SK-N-SH (cell line): ENCODE measurements at regions not wholly inside any gene's neighbourhood (a gene's known extent, or its start where the extent isn't known, plus 50 kb on each side); places are given as distances from the start of the nearest gene placed in this dataset.

Source experiments
- CTCF ChIA-PET: fragments of 300-600, 350-600 bp; formaldehyde crosslinking; extraction: SDS; loops from one replicate; lab custom pipeline; 2021; lab: Yijun Ruan, JAX
- POLR2A ChIA-PET: fragments of 350-600 bp; sonication (Branson Sonifier 250); formaldehyde crosslinking; extraction: SDS; loops from one replicate; lab custom pipeline; 2020; ENCODE audit warnings: antibody characterized with exemption, inconsistent platforms; lab: Yijun Ruan, JAX
- DNase-seq: peaks from one replicate; pipeline ENCODE4 v3.0.0; 2012
- H2AFZ ChIP-seq: fragments of 200-600 bp; sonication (generic); 2 replicates; pipeline ENCODE4 v1.8.1; 2016; ENCODE audit warnings: antibody characterized with exemption, mild to moderate bottlenecking, low read depth
- H3F3A ChIP-seq: fragments of 200-600 bp; sonication (generic); replicated peaks from 2 replicates; pipeline ENCODE3; 2016; ENCODE audit warnings: antibody characterized with exemption, mild to moderate bottlenecking; ENCODE audit not compliant: insufficient read depth
- H3K27ac ChIP-seq, 2 experiments: fragments of 200-500 bp in 1 of 2; fragments of 200-600 bp in 1 of 2; sonication (Bioruptor generic) in 1 of 2; sonication (generic), shearing (Covaris generic) in 1 of 2; 2 replicates each; pipeline versions ENCODE4 v1.5.1 to v1.6.1; 2014 to 2016; ENCODE audit warnings: low read depth in 2 of 2, inconsistent platforms in 1 of 2, low read length in 1 of 2, mild to moderate bottlenecking in 1 of 2, mixed read lengths in 1 of 2
- H3K27me3 ChIP-seq: fragments of 200-600 bp; sonication (generic), shearing (Covaris generic); 2 replicates; pipeline ENCODE4 v1.6.1; 2016; ENCODE audit warnings: mixed run types; ENCODE audit not compliant: insufficient read depth
- H3K36me3 ChIP-seq, 2 experiments: fragments of 200-500 bp in 1 of 2; fragments of 200-600 bp in 1 of 2; sonication (Bioruptor generic) in 1 of 2; sonication (generic) in 1 of 2; replicated peaks in 1 of 2; 2 replicates each; pipeline versions ENCODE3 to v1.5.1; 2014 to 2016; ENCODE audit warnings: low read length in 1 of 2, mild to moderate bottlenecking in 1 of 2; ENCODE audit not compliant: insufficient read depth in 2 of 2, control insufficient read depth in 1 of 2
- H3K4me1 ChIP-seq, 2 experiments: fragments of 200-500 bp in 1 of 2; fragments of 200-600 bp in 1 of 2; sonication (Bioruptor generic) in 1 of 2; sonication (generic), shearing (Covaris generic) in 1 of 2; 2 replicates each; pipeline versions ENCODE4 v1.5.1 to v1.6.1; 2014 to 2016; ENCODE audit warnings: low read depth in 1 of 2, low read length in 1 of 2, mixed run types in 1 of 2; ENCODE audit not compliant: insufficient read depth in 2 of 2, control insufficient read depth in 1 of 2
- H3K4me2 ChIP-seq: fragments of 200-600 bp; sonication (generic), shearing (Covaris generic); 2 replicates; pipeline ENCODE4 v1.6.1; 2017; ENCODE audit warnings: mixed run types
- H3K4me3 ChIP-seq, 2 experiments: fragments of 200-500 bp in 1 of 2; fragments of 200-600 bp in 1 of 2; sonication (Bioruptor generic) in 1 of 2; sonication (generic), shearing (Covaris generic) in 1 of 2; 2 replicates each; pipeline versions ENCODE4 v1.5.1 to v1.8.1; 2014 to 2016; ENCODE audit warnings: low read depth in 2 of 2, inconsistent platforms in 1 of 2, low read length in 1 of 2, mild to moderate bottlenecking in 1 of 2, mixed read lengths in 1 of 2, moderate library complexity in 1 of 2
- H3K79me2 ChIP-seq: fragments of 200-600 bp; sonication (generic); 2 replicates; pipeline ENCODE4 v1.8.1; 2017; ENCODE audit warnings: mild to moderate bottlenecking; ENCODE audit not compliant: insufficient read depth
- H3K9ac ChIP-seq: fragments of 200-600 bp; sonication (generic); 2 replicates; pipeline ENCODE4 v1.6.1; 2017; ENCODE audit warnings: mixed run types
- H3K9me2 ChIP-seq: fragments of 200-600 bp; sonication (generic); 2 replicates; pipeline ENCODE4 v1.6.1; 2017; ENCODE audit warnings: mixed run types
- H3K9me3 ChIP-seq: fragments of 200-600 bp; sonication (generic); 2 replicates; pipeline ENCODE4 v1.6.1; 2017; ENCODE audit warnings: mixed run types, mild to moderate bottlenecking, moderate library complexity
- H4K20me1 ChIP-seq: fragments of 200-600 bp; sonication (generic); 2 replicates; pipeline ENCODE4 v1.6.1; 2017; ENCODE audit warnings: mild to moderate bottlenecking, mixed run types; ENCODE audit not compliant: insufficient read depth
- CHD2 ChIP-seq: fragments of 150-350 bp; IDR thresholded peaks from 2 replicates; pipeline ENCODE4 v1.6.1; 2018; ENCODE audit warnings: low read length; ENCODE audit not compliant: partially characterized antibody
- ELF1 ChIP-seq: IDR thresholded peaks from 2 replicates; pipeline ENCODE4 v1.4.0; 2012
- EP300 ChIP-seq, 2 experiments: IDR thresholded peaks; 2 replicates each; pipeline versions ENCODE4 v1.4.0 to v1.6.1; 2012; ENCODE audit warnings: borderline replicate concordance in 1 of 2, low read depth in 1 of 2, low read length in 1 of 2
- EZH2phosphoT487 ChIP-seq: fragments of 200-600 bp; sonication (generic); IDR thresholded peaks from 2 replicates; pipeline ENCODE4 v1.6.1; 2017; ENCODE audit warnings: low read depth, mixed run types, mild to moderate bottlenecking, antibody characterized with exemption, moderate library complexity, borderline replicate concordance
- GABPA ChIP-seq: IDR thresholded peaks from 2 replicates; pipeline ENCODE4 v1.4.0; 2012; ENCODE audit warnings: low read depth, mild to moderate bottlenecking
- GATA2 ChIP-seq: sonication (generic); formaldehyde crosslinking; IDR thresholded peaks from 2 replicates; pipeline ENCODE4 v1.5.0; 2020; ENCODE audit warnings: mild to moderate bottlenecking, missing genetic modification reagents
- JUND ChIP-seq: IDR thresholded peaks from 2 replicates; pipeline ENCODE4 v1.4.0; 2012
- NFIC ChIP-seq: IDR thresholded peaks from 2 replicates; pipeline ENCODE4 v1.4.0; 2012; ENCODE audit warnings: borderline replicate concordance
- POLR2AphosphoS5 ChIP-seq: IDR thresholded peaks from 2 replicates; pipeline ENCODE4 v1.6.1; 2012; ENCODE audit warnings: low read depth, low read length
- RFX5 ChIP-seq: IDR thresholded peaks from 2 replicates; pipeline ENCODE4 v1.6.1; 2012; ENCODE audit warnings: mild to moderate bottlenecking, improper control_type of control experiment, low read length
- RXRA ChIP-seq: IDR thresholded peaks from 2 replicates; pipeline ENCODE4 v1.4.0; 2012; ENCODE audit warnings: low read depth, mild to moderate bottlenecking, borderline replicate concordance
- SMC3 ChIP-seq: IDR thresholded peaks from 2 replicates; pipeline ENCODE4 v1.6.1; 2012; ENCODE audit warnings: low read depth, low read length, improper control_type of control experiment
- TCF12 ChIP-seq: IDR thresholded peaks from 2 replicates; pipeline ENCODE4 v1.4.0; 2012
- USF2 ChIP-seq: fragments of 150-350 bp; IDR thresholded peaks from 2 replicates; pipeline ENCODE4 v1.6.1; 2017; ENCODE audit warnings: antibody characterized with exemption, low read length, low read depth, borderline replicate concordance
- ZBTB33 ChIP-seq: IDR thresholded peaks from 2 replicates; pipeline ENCODE4 v1.4.0; 2012; ENCODE audit warnings: low read depth, borderline replicate concordance
- WGBS: methylation state at CpG from one replicate; pipeline ENCODE4 v1.1.6; 2017; ENCODE audit warnings: low lambda C conversion rate; 5-methylcytosine and 5-hydroxymethylcytosine counted together
- TF ChIP-seq, protein P1 (sequence below): IDR thresholded peaks from 2 replicates; pipeline ENCODE4 v1.4.0; 2012; ENCODE audit warnings: low read depth
- TF ChIP-seq, protein P2 (sequence below): IDR thresholded peaks from 2 replicates; pipeline ENCODE4 v1.6.1; 2012; ENCODE audit warnings: mild to moderate bottlenecking, low read depth, low read length, moderate library complexity
- TF ChIP-seq, protein P3 (sequence below): IDR thresholded peaks from 2 replicates; pipeline ENCODE4; 2012

DNA sequence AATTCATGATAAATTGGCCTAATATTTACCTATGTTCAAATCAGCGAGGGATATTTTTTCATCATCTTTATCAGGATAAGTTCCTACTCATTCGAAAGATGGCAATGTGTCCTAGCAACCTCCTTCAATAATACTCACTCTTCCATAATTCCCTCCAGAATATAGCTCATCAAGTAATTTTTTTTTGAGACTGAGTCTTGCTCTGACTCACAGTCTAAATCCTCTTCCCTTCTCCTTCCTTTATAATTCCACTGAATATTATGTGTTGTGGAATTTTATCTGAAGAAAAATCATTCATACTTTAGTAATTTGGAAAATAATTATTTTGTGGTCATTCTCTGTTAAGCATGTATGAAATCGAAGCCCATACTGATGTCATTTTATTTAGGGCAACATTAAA, 663.8 kb downstream of the FLRT2 start:
- ChIA-PET POLR2A (no interaction called here), CTCF (no interaction called here)
- Histone ChIP-seq H3F3A (no peaks in the 10 kb centered on the region), H3K9me3 (no peaks in the 10 kb centered on the region), H3K27ac (no peak overlapping the region), H3K4me3 (no peak overlapping the region), H2AFZ (no peak overlapping the region), H3K79me2 (no peaks in the 10 kb centered on the region), H3K4me2 (no peak overlapping the region), H3K27me3 (no peaks in the 10 kb centered on the region), H3K9me2 (no peaks in the 10 kb centered on the region), H3K9ac (no peak overlapping the region), H3K36me3 (no peaks in the 10 kb centered on the region), H3K4me1 (no peaks in the 10 kb centered on the region), H4K20me1 (no peaks in the 10 kb centered on the region)
- 1% methylated on average over 3 of the region's 3 CpGs for WGBS
- no peak for DNase-seq
- TF ChIP-seq USF2 (no peak), TCF12 (no peak), EP300 (IDR thresholded peaks at IDR 0.05; ENCODE audit: borderline replicate concordance in 1 of 2, low read depth in 1 of 2, low read length in 1 of 2) (no peak), RFX5 (no peak), EZH2phosphoT487 (no peak), JUND (no peak), POLR2AphosphoS5 (no peak), ELF1 (no peak), ZBTB33 (no peak), GATA2 (CRISPR knock-in tag) (no peak), NFIC (no peak), CHD2 (no peak), GABPA (no peak), RXRA (no peak), SMC3 (no peak)
- TF ChIP-seq, protein P1, sequence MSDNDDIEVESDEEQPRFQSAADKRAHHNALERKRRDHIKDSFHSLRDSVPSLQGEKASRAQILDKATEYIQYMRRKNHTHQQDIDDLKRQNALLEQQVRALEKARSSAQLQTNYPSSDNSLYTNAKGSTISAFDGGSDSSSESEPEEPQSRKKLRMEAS: no peak
- TF ChIP-seq, protein P2, sequence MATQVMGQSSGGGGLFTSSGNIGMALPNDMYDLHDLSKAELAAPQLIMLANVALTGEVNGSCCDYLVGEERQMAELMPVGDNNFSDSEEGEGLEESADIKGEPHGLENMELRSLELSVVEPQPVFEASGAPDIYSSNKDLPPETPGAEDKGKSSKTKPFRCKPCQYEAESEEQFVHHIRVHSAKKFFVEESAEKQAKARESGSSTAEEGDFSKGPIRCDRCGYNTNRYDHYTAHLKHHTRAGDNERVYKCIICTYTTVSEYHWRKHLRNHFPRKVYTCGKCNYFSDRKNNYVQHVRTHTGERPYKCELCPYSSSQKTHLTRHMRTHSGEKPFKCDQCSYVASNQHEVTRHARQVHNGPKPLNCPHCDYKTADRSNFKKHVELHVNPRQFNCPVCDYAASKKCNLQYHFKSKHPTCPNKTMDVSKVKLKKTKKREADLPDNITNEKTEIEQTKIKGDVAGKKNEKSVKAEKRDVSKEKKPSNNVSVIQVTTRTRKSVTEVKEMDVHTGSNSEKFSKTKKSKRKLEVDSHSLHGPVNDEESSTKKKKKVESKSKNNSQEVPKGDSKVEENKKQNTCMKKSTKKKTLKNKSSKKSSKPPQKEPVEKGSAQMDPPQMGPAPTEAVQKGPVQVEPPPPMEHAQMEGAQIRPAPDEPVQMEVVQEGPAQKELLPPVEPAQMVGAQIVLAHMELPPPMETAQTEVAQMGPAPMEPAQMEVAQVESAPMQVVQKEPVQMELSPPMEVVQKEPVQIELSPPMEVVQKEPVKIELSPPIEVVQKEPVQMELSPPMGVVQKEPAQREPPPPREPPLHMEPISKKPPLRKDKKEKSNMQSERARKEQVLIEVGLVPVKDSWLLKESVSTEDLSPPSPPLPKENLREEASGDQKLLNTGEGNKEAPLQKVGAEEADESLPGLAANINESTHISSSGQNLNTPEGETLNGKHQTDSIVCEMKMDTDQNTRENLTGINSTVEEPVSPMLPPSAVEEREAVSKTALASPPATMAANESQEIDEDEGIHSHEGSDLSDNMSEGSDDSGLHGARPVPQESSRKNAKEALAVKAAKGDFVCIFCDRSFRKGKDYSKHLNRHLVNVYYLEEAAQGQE: no peak
- TF ChIP-seq, protein P3, sequence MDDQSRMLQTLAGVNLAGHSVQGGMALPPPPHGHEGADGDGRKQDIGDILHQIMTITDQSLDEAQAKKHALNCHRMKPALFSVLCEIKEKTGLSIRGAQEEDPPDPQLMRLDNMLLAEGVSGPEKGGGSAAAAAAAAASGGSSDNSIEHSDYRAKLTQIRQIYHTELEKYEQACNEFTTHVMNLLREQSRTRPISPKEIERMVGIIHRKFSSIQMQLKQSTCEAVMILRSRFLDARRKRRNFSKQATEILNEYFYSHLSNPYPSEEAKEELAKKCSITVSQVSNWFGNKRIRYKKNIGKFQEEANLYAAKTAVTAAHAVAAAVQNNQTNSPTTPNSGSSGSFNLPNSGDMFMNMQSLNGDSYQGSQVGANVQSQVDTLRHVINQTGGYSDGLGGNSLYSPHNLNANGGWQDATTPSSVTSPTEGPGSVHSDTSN: no peak
